ENCODE measurements at regions not wholly inside any gene's neighbourhood (a gene's known extent, or its start where the extent isn't known, plus 50 kb on each side); places are given as distances from the start of the nearest gene placed in this dataset.
"Not testable (repeated sequence)": the region's sequence is repeated elsewhere in the genome, so short reads cannot be mapped to it uniquely, and the experiment has no call there.

- not testable (repeated sequence) for DNase-seq (ENCODE audit: low spot score)
These were observed 54.0 kb upstream of the WWC2 start for GRCh38 chr4:183044924-183045640.

GRCh38 chr4:183038436-183038835 is 60.6 kb upstream of the WWC2 start:
- no peak for DNase-seq (ENCODE audit: low spot score)

DNA sequence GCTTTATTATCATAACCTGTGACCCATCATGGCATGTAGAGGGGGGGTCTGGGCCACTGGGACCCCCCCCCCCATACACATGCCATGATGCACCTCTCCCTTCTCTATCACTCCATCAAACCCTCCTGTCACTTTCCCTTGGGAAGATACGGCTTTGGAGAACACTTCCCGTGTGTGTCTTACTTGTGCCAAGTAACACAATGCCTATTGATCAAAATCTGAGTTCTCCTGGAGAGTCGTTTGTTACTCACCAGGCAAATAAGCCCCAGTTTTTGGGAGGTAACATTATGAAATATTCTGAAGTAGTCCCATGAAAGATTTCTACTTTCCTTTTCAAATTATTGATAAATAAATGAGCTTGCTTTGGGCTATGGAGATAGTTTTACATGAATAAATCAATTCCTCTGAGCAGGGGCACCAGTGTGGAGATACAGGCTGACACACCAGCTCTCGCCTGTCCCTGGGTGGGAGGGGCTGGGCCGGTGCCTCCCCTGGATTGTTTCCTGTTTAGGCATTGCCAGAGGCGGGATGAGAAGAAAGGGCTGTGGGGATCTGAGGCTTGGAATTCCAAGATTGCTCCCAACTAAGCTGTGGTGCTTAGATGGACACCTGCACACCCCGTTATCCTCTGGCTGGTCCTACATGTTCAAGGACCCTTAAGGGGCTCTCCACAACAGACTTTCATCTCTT is 63.2 kb upstream of the WWC2 start:
- DNase-seq (ENCODE audit: low spot score) = no peak

DNA sequence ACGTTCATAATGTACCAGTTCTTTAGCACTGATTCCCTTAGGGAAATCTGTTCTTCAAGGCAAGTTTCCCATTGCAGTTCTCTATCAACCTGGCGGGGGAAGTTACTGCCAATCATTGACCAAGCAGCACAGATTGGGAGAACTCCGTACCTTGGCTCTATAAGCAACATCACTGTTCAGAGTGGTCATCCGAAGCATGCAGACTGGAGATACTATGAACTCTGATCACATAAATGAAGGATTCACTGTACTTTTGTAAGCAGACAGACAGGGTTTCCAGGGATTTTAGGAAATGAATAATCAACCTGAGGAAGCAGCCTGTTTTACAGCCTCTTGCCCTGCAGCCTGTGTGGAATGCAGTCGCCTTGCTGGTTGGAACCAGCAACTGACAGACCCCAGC is 63.8 kb upstream of the WWC2 start:
- no peak for DNase-seq (ENCODE audit: low spot score)

- DNase-seq (ENCODE audit: low spot score) = no peak
These were observed 68.2 kb upstream of the WWC2 start for GRCh38 chr4:183030823-183031222.

DNA sequence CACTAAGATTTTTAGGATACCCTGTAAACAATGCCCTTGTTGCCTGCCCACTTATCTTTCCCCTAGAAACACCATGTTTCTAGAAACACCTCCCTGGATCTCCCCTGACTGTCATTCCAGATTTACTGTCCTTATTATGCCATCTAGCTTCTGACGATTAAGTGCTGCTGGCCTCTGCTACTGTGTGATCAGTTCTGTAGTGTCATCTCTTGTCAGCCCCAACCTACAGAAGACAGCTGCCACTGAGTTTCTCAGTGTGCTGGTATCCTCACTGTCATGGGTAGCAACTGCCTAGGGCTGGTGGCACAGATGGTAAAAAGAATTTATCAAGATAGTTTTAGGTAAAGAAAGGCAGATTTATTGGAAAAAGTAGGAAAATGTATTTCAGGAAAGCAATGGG is 68.7 kb upstream of the WWC2 start:
- DNase-seq (ENCODE audit: low spot score) = no peak

DNA sequence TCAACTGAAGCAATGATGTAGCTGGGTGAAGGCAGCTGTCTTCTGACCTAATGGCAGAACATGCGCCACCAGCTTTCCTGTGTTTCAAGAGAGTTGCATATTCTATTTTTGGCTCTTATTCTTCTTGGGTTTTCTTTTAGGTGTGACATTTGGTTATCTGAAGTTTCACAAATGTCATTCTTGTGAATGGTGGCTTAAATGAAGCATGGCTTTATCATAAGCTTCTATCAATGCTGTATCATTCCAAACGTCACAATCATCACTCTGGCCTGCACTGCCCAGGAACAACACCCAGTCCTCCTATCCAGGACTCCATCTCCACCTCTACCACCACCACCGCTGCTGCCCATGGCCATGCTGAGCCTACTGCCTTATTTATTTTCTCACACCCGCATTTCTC is 69.7 kb upstream of the WWC2 start:
- no peak for DNase-seq (ENCODE audit: low spot score)

- DNase-seq (ENCODE audit: low spot score) = no peak
These were observed 72.4 kb upstream of the WWC2 start for GRCh38 chr4:183026701-183027100.

- DNase-seq (ENCODE audit: low spot score) = no peak
These were observed 76.4 kb upstream of the WWC2 start for GRCh38 chr4:183022617-183023016.

- no peak for DNase-seq (ENCODE audit: low spot score)
These were observed 81.1 kb upstream of the WWC2 start for GRCh38 chr4:183017962-183018361.

GRCh38 chr4:183014361-183015084 is 84.5 kb upstream of the WWC2 start:
- DNase-seq (ENCODE audit: low spot score) = no peak

DNA sequence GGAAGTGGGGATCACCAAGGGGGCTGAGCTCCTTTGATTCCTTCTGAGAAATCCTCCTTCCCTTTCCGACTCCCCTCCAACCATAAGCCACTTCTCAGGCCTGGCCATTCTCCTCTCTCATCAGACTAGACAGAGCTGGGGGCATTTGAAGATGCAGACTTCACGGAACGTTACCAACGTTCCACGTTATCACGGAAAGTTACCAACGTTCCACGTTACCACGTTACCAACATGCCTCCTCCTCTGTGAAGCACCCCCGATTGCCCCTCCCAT is 85.4 kb upstream of the WWC2 start:
- no peak for DNase-seq (ENCODE audit: low spot score)

GRCh38 chr4:183012879-183013729 is 86.0 kb upstream of the WWC2 start:
- DNase-seq (ENCODE audit: low spot score) = no peak

GRCh38 chr4:183011213-183011907 is 87.7 kb upstream of the WWC2 start:
- no peak for DNase-seq (ENCODE audit: low spot score)

DNA sequence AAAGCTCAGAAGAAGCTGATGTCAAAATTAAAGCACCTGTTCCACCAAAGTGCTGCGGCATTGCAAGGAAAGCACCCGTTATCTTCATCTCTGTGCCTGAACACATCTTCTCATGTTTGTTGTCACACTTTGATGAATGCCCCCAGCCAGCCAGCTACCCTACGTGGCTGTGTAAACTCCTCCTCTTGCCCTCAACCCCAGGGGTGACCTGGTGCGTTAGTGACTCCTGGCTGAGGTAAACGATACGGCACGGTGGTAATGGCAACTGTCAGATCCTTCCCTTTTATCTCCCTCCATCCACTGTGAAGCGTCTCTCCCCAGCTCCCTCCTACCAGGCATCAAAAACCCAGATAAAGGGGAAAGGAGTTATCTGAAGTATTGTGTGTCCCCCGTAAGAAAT is 90.6 kb upstream of the WWC2 start:
- no peak for DNase-seq (ENCODE audit: low spot score)

DNA sequence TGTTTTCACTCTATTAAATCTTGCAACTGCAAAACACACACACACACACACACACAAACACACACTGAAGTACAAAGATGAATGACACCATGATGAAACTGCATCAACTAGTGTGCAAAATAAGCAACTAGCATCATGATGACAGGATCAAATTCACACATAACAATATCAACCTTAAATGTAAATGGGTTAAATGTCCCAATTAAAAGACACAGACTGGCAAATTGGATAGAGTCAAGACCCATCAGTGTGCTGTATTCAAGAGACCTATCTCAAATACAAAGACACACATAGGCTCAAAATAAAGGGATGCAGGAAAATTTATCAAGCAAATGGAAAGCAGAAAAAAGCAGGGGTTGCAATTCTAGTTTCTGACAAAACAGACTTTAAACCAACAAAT is 87.2 kb upstream of the DCTD start:
- DNase-seq (ENCODE audit: low spot score) = not testable (repeated sequence)

DNA sequence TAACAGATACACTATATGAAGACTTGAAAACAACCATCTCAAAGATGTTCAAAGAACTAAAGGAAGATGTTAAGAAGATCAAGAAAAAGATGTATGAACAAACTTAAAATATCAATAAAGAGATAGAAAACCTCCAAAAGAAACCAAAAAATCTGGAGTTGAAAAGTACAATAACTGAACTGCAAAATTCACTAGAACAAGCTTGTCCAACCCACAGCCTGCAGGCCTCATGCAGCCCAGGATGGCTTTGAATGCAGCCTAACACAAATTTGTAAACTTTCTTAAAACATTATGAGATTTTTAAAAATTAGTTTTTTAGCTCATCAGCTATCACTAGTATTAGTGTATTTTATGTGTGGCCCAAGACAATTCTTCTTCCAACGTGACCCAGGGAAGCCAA is 77.0 kb upstream of the DCTD start:
- no peak for DNase-seq (ENCODE audit: low spot score)

- no peak for DNase-seq (ENCODE audit: low spot score)
These were observed 61.1 kb upstream of the DCTD start for GRCh38 chr4:182978152-182978827.

GRCh38 chr4:182975806-182976205 is 58.6 kb upstream of the DCTD start:
- peak; percentile 43 for DNase-seq (ENCODE audit: low spot score)

- no peak for DNase-seq (ENCODE audit: low spot score)
These were observed 56.8 kb upstream of the DCTD start for GRCh38 chr4:182973941-182974340.

GRCh38 chr4:182973511-182973911 is 56.3 kb upstream of the DCTD start:
- no peak for DNase-seq (ENCODE audit: low spot score)

Measured in LoVo (cell line).